Liver (tissue), 8 donors: ENCODE measurements at regions not wholly inside any gene's neighbourhood (a gene's known extent, or its start where the extent isn't known, plus 50 kb on each side); places are given as distances from the start of the nearest gene placed in this dataset.
A peak's percentile ranks its signal among the peaks of the same experiment; 100 is the strongest.

Experiments used
- DNase-seq: peaks from one replicate; pipeline ENCODE4 v3.0.0-alpha.2; 2017; ENCODE audit warnings: low spot score
- H3K27ac ChIP-seq, 2 donors: one replicate each; pipeline ENCODE4 v1.7.0; 2013; ENCODE audit warnings: inconsistent platforms in 2 of 2, low read length in 2 of 2, control low read depth in 1 of 2, low read depth in 1 of 2, mild to moderate bottlenecking in 1 of 2
- H3K27me3 ChIP-seq, 4 donors: one replicate each; pipeline versions ENCODE4 v1.6.1 to v1.7.0; 2013; ENCODE audit warnings: low read length in 3 of 4, inconsistent platforms in 1 of 4, mild to moderate bottlenecking in 1 of 4, moderate library complexity in 1 of 4; ENCODE audit not compliant: control insufficient read depth in 4 of 4, insufficient read depth in 4 of 4
- H3K36me3 ChIP-seq, 4 donors: one replicate each; pipeline versions ENCODE4 v1.6.1 to v1.7.0; 2013; ENCODE audit warnings: low read length in 3 of 4, mild to moderate bottlenecking in 3 of 4, low read depth in 1 of 4, moderate library complexity in 1 of 4; ENCODE audit not compliant: control insufficient read depth in 4 of 4, insufficient read depth in 3 of 4
- H3K4me1 ChIP-seq, 4 donors: one replicate each; pipeline versions ENCODE4 v1.6.1 to v1.7.0; 2013; ENCODE audit warnings: low read length in 3 of 4, mild to moderate bottlenecking in 3 of 4, moderate library complexity in 1 of 4; ENCODE audit not compliant: control insufficient read depth in 4 of 4, insufficient read depth in 4 of 4
- H3K4me3 ChIP-seq, 3 donors: one replicate each; pipeline versions ENCODE4 v1.6.1 to v1.7.0; 2013; ENCODE audit warnings: low read length in 3 of 3, control low read depth in 1 of 3, low read depth in 1 of 3, mild to moderate bottlenecking in 1 of 3
- H3K9ac ChIP-seq, 2 donors: one replicate each; pipeline ENCODE4 v1.7.0; 2013; ENCODE audit warnings: low read length in 2 of 2, mild to moderate bottlenecking in 2 of 2, moderate library complexity in 2 of 2, control low read depth in 1 of 2, low read depth in 1 of 2
- H3K9me3 ChIP-seq, 4 donors: one replicate each; pipeline versions ENCODE4 v1.6.1 to v1.7.0; 2013; ENCODE audit warnings: low read length in 3 of 4; ENCODE audit not compliant: control insufficient read depth in 4 of 4
- ATF3 ChIP-seq: IDR thresholded peaks from 2 replicates; pipeline ENCODE4 v1.6.1; 2016; ENCODE audit warnings: antibody characterized with exemption
- CTCF ChIP-seq: fragments of 150-350 bp; IDR thresholded peaks from 2 replicates; pipeline ENCODE4 v1.5.1; 2017; ENCODE audit warnings: improper control_type of control experiment, low read depth, low read length; ENCODE audit not compliant: missing input control
- FOXA1 ChIP-seq: IDR thresholded peaks from 2 replicates; pipeline ENCODE4 v1.6.1; 2016; ENCODE audit warnings: antibody characterized with exemption
- FOXA2 ChIP-seq: IDR thresholded peaks from 2 replicates; pipeline ENCODE4 v1.6.1; 2016; ENCODE audit warnings: antibody characterized with exemption
- HNF4A ChIP-seq, 2 donors: conservative IDR thresholded peaks; 2 replicates each; pipeline ENCODE4 v1.6.1; 2016; ENCODE audit warnings: antibody characterized with exemption in 2 of 2, mild to moderate bottlenecking in 2 of 2
- HNF4G ChIP-seq: IDR thresholded peaks from 2 replicates; pipeline ENCODE4 v1.6.1; 2016; ENCODE audit warnings: antibody characterized with exemption
- JUND ChIP-seq, 2 donors: IDR thresholded peaks; 2 replicates each; pipeline ENCODE4 v1.6.1; 2016; ENCODE audit warnings: antibody characterized with exemption in 2 of 2
- MAX ChIP-seq: IDR thresholded peaks from 2 replicates; pipeline ENCODE4 v1.6.1; 2016; ENCODE audit warnings: antibody characterized with exemption
- NR2F2 ChIP-seq: IDR thresholded peaks from 2 replicates; pipeline ENCODE4 v1.6.1; 2016; ENCODE audit warnings: antibody characterized with exemption
- RAD21 ChIP-seq, 2 donors: IDR thresholded peaks; 2 replicates each; pipeline ENCODE4 v1.6.1; 2016; ENCODE audit warnings: antibody characterized with exemption in 2 of 2, mild to moderate bottlenecking in 2 of 2
- REST ChIP-seq: IDR thresholded peaks from 2 replicates; pipeline ENCODE4 v1.6.1; 2016; ENCODE audit warnings: antibody characterized with exemption, mild to moderate bottlenecking
- RXRA ChIP-seq, 2 donors: IDR thresholded peaks; 2 replicates each; pipeline ENCODE4 v1.6.1; 2017 to 2018; ENCODE audit warnings: antibody characterized with exemption in 2 of 2, mild to moderate bottlenecking in 1 of 2
- SP1 ChIP-seq: IDR thresholded peaks from 2 replicates; pipeline ENCODE4 v1.6.1; 2018; ENCODE audit warnings: antibody characterized with exemption, mild to moderate bottlenecking
- TAF1 ChIP-seq: conservative IDR thresholded peaks from 2 replicates; pipeline ENCODE4 v1.6.1; 2016; ENCODE audit warnings: antibody characterized with exemption, mild to moderate bottlenecking
- YY1 ChIP-seq: IDR thresholded peaks from 2 replicates; pipeline ENCODE4 v1.6.1; 2016; ENCODE audit warnings: antibody characterized with exemption, mild to moderate bottlenecking
- ZBTB33 ChIP-seq: IDR thresholded peaks from 2 replicates; pipeline ENCODE4 v1.6.1; 2016; ENCODE audit warnings: antibody characterized with exemption
- WGBS: extraction: QIAGEN DNeasy Blood & Tissue Kit; methylation state at CpG from one replicate; pipeline ENCODE4 v1.1.7; 2013; 5-methylcytosine and 5-hydroxymethylcytosine counted together
- donor health status: healthy.
- donor health status: healthy.
- donor health status: healthy.
- donor health status: healthy.
- donor health status: healthy.

- 95% methylated on average over 1 of the region's 1 CpG for WGBS
- TF ChIP-seq RXRA (IDR thresholded peaks at IDR 0.05) (no peak), RAD21 (IDR thresholded peaks at IDR 0.05) (no peak), TAF1 (no peak), ZBTB33 (no peak), CTCF (no peak), JUND (IDR thresholded peaks at IDR 0.05) (no peak), NR2F2 (no peak), FOXA1 (no peak)
Measured at GRCh38 chr5:72760259-72760658, 56.2 kb upstream of the TNPO1 start.

GRCh38 chr5:72752909-72753308, 63.6 kb upstream of the TNPO1 start:
- 92% methylated on average over 1 of the region's 1 CpG for WGBS
- no peak overlapping the region for H3K9ac ChIP-seq
- no peak for DNase-seq

More at GRCh38 chr5:72760259-72760658, 56.2 kb upstream of the TNPO1 start:
- H3K9ac ChIP-seq: no peak overlapping the region
- no peaks in the 10 kb centered on the region for H3K27me3 ChIP-seq
- no peak overlapping the region for H3K4me3 ChIP-seq
- no peaks in the 10 kb centered on the region for H3K9me3 ChIP-seq
- no peak for DNase-seq
- H3K27ac ChIP-seq: no peak overlapping the region
- no peaks in the 10 kb centered on the region for H3K4me1 ChIP-seq
- H3K36me3 ChIP-seq: no peaks in the 10 kb centered on the region

GRCh38 chr5:72749362-72749997, 67.0 kb upstream of the TNPO1 start:
- TF ChIP-seq HNF4G (no peak), FOXA2 (no peak), MAX (no peak), RXRA (IDR thresholded peaks at IDR 0.05) (no peak), NR2F2 (no peak), YY1 (no peak), REST (no peak), CTCF (no peak), HNF4A (conservative IDR thresholded peaks at IDR 0.05) (no peak), FOXA1 (no peak), TAF1 (no peak)
- Histone ChIP-seq H3K4me3 (no peak overlapping the region), H3K9ac (no peak overlapping the region), H3K27ac (no peak overlapping the region), H3K9me3 (no peaks in the 10 kb centered on the region), H3K4me1 (no peaks in the 10 kb centered on the region), H3K36me3 (no peaks in the 10 kb centered on the region), H3K27me3 (no peaks in the 10 kb centered on the region)
- 72% methylated on average over 12 of the region's 12 CpGs for WGBS
- DNase-seq: no peak

More at GRCh38 chr5:72752909-72753308, 63.6 kb upstream of the TNPO1 start:
- H3K27ac ChIP-seq: no peak overlapping the region
- no peak for TF ChIP-seq SP1
- TF ChIP-seq ATF3: no peak
- peak; percentile 41 to 42 for TF ChIP-seq RAD21 (IDR thresholded peaks at IDR 0.05)
- no peaks in the 10 kb centered on the region for H3K36me3 ChIP-seq
- no peaks in the 10 kb centered on the region for H3K27me3 ChIP-seq
- no peaks in the 10 kb centered on the region for H3K9me3 ChIP-seq
- no peaks in the 10 kb centered on the region for H3K4me1 ChIP-seq
- no peak overlapping the region for H3K4me3 ChIP-seq
